GM10266 (cell line): ENCODE measurements at regions not wholly inside any gene's neighbourhood (a gene's known extent, or its start where the extent isn't known, plus 50 kb on each side); places are given as distances from the start of the nearest gene placed in this dataset.

ENCODE experiments used
- DNase-seq: peaks from one replicate; pipeline ENCODE4 v3.0.0; 2012; ENCODE audit errors: extremely low spot score
- CTCF ChIP-seq: IDR thresholded peaks from 2 replicates; pipeline ENCODE4 v1.5.1; 2012; ENCODE audit warnings: mild to moderate bottlenecking, low read depth; ENCODE audit not compliant: control insufficient read depth, insufficient read depth; ENCODE audit errors: missing control alignments

GRCh38 chr18:64981915-64982314 lies 768.9 kb upstream of the CDH7 start:
- no peak for DNase-seq
- no peak for TF ChIP-seq CTCF

DNA sequence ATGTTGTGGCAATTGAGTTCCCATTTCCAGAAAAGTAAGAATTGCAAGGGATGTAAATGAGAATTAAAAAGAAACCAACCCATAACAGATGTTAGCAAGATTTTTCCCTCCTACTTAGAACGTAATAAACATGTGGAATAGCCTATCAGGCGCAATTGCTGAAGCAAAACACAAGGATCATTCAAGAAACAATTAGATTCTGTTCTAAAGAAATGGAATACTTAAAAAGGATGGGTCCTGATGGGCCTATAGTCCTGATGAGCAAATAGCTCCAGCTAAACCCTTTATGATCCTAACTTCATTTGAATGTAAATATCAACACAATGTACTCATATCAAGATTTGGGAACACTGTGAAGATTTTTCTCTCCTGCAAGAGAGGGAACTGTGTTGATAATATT lies 771.0 kb upstream of the CDH7 start:
- DNase-seq: no peak
- no peak for TF ChIP-seq CTCF

GRCh38 chr18:64974391-64975125 lies 776.3 kb upstream of the CDH7 start:
- DNase-seq: no peak
- TF ChIP-seq CTCF: no peak

GRCh38 chr18:64972545-64972944 lies 778.3 kb upstream of the CDH7 start:
- TF ChIP-seq CTCF: no peak

GRCh38 chr18:64966667-64967066 lies 784.1 kb upstream of the CDH7 start:
- DNase-seq: no peak
- no peak for TF ChIP-seq CTCF

More at GRCh38 chr18:64972545-64972944, 778.3 kb upstream of the CDH7 start:
- no peak for DNase-seq

- no peak for DNase-seq
- no peak for TF ChIP-seq CTCF
Observed at GRCh38 chr18:64956465-64956864, 794.3 kb upstream of the CDH7 start.

GRCh38 chr18:64949885-64950284 lies 800.9 kb upstream of the CDH7 start:
- no peak for TF ChIP-seq CTCF
- no peak for DNase-seq
